SK-N-MC (cell line): ENCODE measurements at regions not wholly inside any gene's neighbourhood (a gene's known extent, or its start where the extent isn't known, plus 50 kb on each side); places are given as distances from the start of the nearest gene placed in this dataset.

ENCODE experiments used
- EZH2 ChIP-seq: fragments of 200-600 bp; sonication (generic); IDR thresholded peaks from one replicate; pipeline ENCODE4 v1.6.1; 2017; ENCODE audit warnings: antibody characterized with exemption
- POLR2AphosphoS5 ChIP-seq: IDR thresholded peaks from 2 replicates; pipeline ENCODE4 v1.6.1; 2012; ENCODE audit warnings: mild to moderate bottlenecking, low read depth, low read length, borderline replicate concordance

DNA sequence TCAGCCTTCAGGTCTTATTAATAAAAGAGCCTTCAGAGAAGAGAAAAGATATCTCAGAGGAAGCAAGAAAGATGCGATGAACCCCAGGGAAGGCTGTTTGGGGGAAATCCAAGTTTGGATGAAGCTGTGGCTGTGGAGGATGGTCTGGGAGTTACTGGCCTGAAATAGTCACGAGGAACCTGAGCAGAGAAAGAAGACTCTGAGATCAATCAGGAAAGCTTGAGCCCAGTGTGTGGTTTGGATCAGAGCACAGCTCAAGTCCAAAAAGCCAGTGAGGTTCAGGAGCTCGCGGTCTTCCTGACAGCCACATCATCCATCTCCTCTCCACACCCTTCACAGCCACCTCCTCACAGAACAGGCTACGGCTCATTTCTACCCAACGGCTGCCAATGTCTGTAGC is 87.4 kb upstream of the SERPINE2 start:
- TF ChIP-seq POLR2AphosphoS5 (no peak), EZH2 (no peak)
